Endothelial cell of umbilical vein (primary cell): ENCODE measurements at regions not wholly inside any gene's neighbourhood (a gene's known extent, or its start where the extent isn't known, plus 50 kb on each side); places are given as distances from the start of the nearest gene placed in this dataset.

Source experiments
- BruUV-seq: library from RNA; stranded (reverse); fragments of 400-500 nt; replicated peaks from 2 replicates; lab custom pipeline; 2021; lab: Mats Ljungman, UMichigan
- CTCF ChIA-PET: fragments of 300-600, 350-600 bp; sonication (Branson Sonifier 250); formaldehyde crosslinking; loops from one replicate; lab custom pipeline; 2021; ENCODE audit warnings: antibody characterized with exemption, inconsistent platforms; lab: Charles Lee
- POLR2A ChIA-PET: fragments of 300-600, 350-600 bp; sonication (Branson Sonifier 250); formaldehyde crosslinking; loops from one replicate; lab custom pipeline; 2021; ENCODE audit warnings: antibody characterized with exemption, inconsistent platforms; lab: Charles Lee
- DNase-seq: peaks from one replicate; pipeline ENCODE4 v3.0.0-alpha.2; 2011; ENCODE audit warnings: low read depth, low spot score
- FAIRE-seq: peaks from 2 replicates; lab custom pipeline; 2011; peaks lifted over from hg19 to GRCh38; lab: Jason Lieb, UNC
- H2AFZ ChIP-seq: 2 replicates; pipeline ENCODE4 v1.6.0; 2012; ENCODE audit warnings: low read depth, low read length, control low read depth, inconsistent platforms
- H3K27ac ChIP-seq: 2 replicates; pipeline ENCODE4 v1.5.1; 2011; ENCODE audit warnings: low read depth, mild to moderate bottlenecking, control low read depth, low read length, moderate library complexity; ENCODE audit not compliant: insufficient read depth
- H3K27me3 ChIP-seq, 2 experiments: 2 replicates each; pipeline versions ENCODE4 v1.6.0 to v1.6.1; 2011; ENCODE audit warnings: low read length in 2 of 2, mixed read lengths in 1 of 2; ENCODE audit not compliant: control insufficient read depth in 2 of 2, insufficient read depth in 2 of 2
- H3K36me3 ChIP-seq, 2 experiments: 2 replicates in 1 of 2; 3 replicates in 1 of 2; pipeline ENCODE4 v1.5.1; 2011; ENCODE audit warnings: low read length in 2 of 2, mild to moderate bottlenecking in 1 of 2, moderate library complexity in 1 of 2; ENCODE audit not compliant: control insufficient read depth in 2 of 2, insufficient read depth in 2 of 2; ENCODE audit errors: extremely low read depth in 1 of 2
- H3K4me1 ChIP-seq: 3 replicates; pipeline ENCODE4 v1.5.1; 2011; ENCODE audit warnings: mild to moderate bottlenecking, low read length; ENCODE audit not compliant: control insufficient read depth, insufficient read depth; ENCODE audit errors: extremely low read depth
- H3K4me2 ChIP-seq: 2 replicates; pipeline ENCODE4 v1.6.1; 2011; ENCODE audit warnings: low read length, control low read depth, mixed read lengths; ENCODE audit not compliant: insufficient read depth
- H3K4me3 ChIP-seq, 3 experiments: fragments of 200-600 bp in 1 of 3; sonication (generic), shearing (Covaris generic) in 1 of 3; replicated peaks in 1 of 3; 2 replicates each; pipeline ENCODE4 v1.5.1; 2011 to 2016; ENCODE audit warnings: control low read depth in 3 of 3, low read length in 3 of 3, mild to moderate bottlenecking in 2 of 3, inconsistent platforms in 1 of 3, low read depth in 1 of 3, moderate library complexity in 1 of 3; ENCODE audit not compliant: insufficient read depth in 1 of 3
- H3K79me2 ChIP-seq: 2 replicates; pipeline ENCODE4 v1.6.0; 2012; ENCODE audit warnings: low read length, inconsistent platforms; ENCODE audit not compliant: control insufficient read depth, insufficient read depth
- H3K9ac ChIP-seq: replicated peaks from 2 replicates; pipeline ENCODE3; 2011; ENCODE audit warnings: low read length, control low read depth; ENCODE audit not compliant: insufficient read depth; ENCODE audit errors: extremely low read depth
- H3K9me1 ChIP-seq: replicated peaks from 3 replicates; pipeline ENCODE4 v1.6.0; 2011; ENCODE audit warnings: mild to moderate bottlenecking, low read length; ENCODE audit not compliant: control insufficient read depth, insufficient read depth; ENCODE audit errors: extremely low read depth
- H3K9me3 ChIP-seq: replicated peaks from 2 replicates; pipeline ENCODE4 v1.5.1; 2012; ENCODE audit warnings: low read length, inconsistent platforms; ENCODE audit not compliant: control insufficient read depth, insufficient read depth
- H4K20me1 ChIP-seq: replicated peaks from 2 replicates; pipeline ENCODE3; 2011; ENCODE audit warnings: mild to moderate bottlenecking, low read length; ENCODE audit not compliant: control insufficient read depth, insufficient read depth; ENCODE audit errors: extremely low read depth
- CTCF ChIP-seq, 2 donors: IDR thresholded peaks; 1 replicate in 1 of 2; 2 replicates in 1 of 2; pipeline ENCODE4 v1.5.1; 2011; ENCODE audit warnings: low read length in 2 of 2, mild to moderate bottlenecking in 2 of 2, moderate library complexity in 2 of 2, control low read depth in 1 of 2, inconsistent platforms in 1 of 2, low read depth in 1 of 2; ENCODE audit not compliant: insufficient read depth in 1 of 2; ENCODE audit errors: extremely low read depth in 1 of 2
- EZH2 ChIP-seq: IDR thresholded peaks from 2 replicates; pipeline ENCODE4 v1.6.1; 2012; ENCODE audit warnings: borderline replicate concordance, low read depth, mild to moderate bottlenecking, moderate library complexity, low read length, inconsistent platforms; ENCODE audit not compliant: severe bottlenecking
- FOS ChIP-seq: IDR thresholded peaks from 2 replicates; pipeline ENCODE4 v1.6.1; 2011; ENCODE audit warnings: mild to moderate bottlenecking, low read length, moderate library complexity, borderline replicate concordance; ENCODE audit not compliant: insufficient read depth
- GATA2 ChIP-seq: IDR thresholded peaks from 2 replicates; pipeline ENCODE4 v1.7.0; 2011; ENCODE audit warnings: low read depth, mild to moderate bottlenecking, moderate library complexity, mixed read lengths, low read length; ENCODE audit not compliant: insufficient read length, insufficient read depth
- JUN ChIP-seq: IDR thresholded peaks from 2 replicates; pipeline ENCODE4 v1.6.1; 2011; ENCODE audit warnings: borderline replicate concordance, low read depth; ENCODE audit not compliant: insufficient read length, insufficient read depth
- MAX ChIP-seq: IDR thresholded peaks from 2 replicates; pipeline ENCODE4 v1.6.1; 2011; ENCODE audit not compliant: insufficient read depth, insufficient read length
- MYC ChIP-seq: IDR thresholded peaks from one replicate; pipeline ENCODE4 v1.6.1; 2011; ENCODE audit warnings: mild to moderate bottlenecking, low read depth, low read length
- POLR2A ChIP-seq: IDR thresholded peaks from 2 replicates; pipeline ENCODE4 v1.6.1; 2012; ENCODE audit warnings: low read depth, mild to moderate bottlenecking, control low read depth, low read length
- POLR2AphosphoS5 ChIP-seq: IDR thresholded peaks from 2 replicates; pipeline ENCODE4 v1.6.1; 2012; ENCODE audit warnings: low read depth, mild to moderate bottlenecking, control low read depth, low read length, moderate library complexity; ENCODE audit not compliant: insufficient read depth
- dilution Hi-C: fragments of 300-500 bp; cut with MboI; formaldehyde crosslinking; loops from one replicate; pipeline ENCODE4 v1.15.0; 2019; ENCODE audit warnings: low sequenced_read_pairs; ENCODE audit not compliant: extremely low pct_ligation_motif_present
- intact Hi-C: fragments of 100-400 bp; cut with micrococcal nuclease; formaldehyde crosslinking; loops from one replicate; pipeline ENCODE4 v1.10.0; 2022

GRCh38 chr2:8247905-8248622 lies 433.8 kb upstream of the ID2 start:
- no peak overlapping the region for H3K27ac ChIP-seq
- dilution Hi-C loops: no loop called here
- DNase-seq: no peak
- ChIA-PET POLR2A (no interaction called here), CTCF (no interaction called here)
- H3K9me1 ChIP-seq: no peaks in the 10 kb centered on the region
- H3K36me3 ChIP-seq: no peaks in the 10 kb centered on the region
- no peaks in the 10 kb centered on the region for H3K27me3 ChIP-seq
- H4K20me1 ChIP-seq: no peaks in the 10 kb centered on the region
- H3K4me3 ChIP-seq: no peak overlapping the region
- BruUV-seq: no TSS peak
- H3K4me1 ChIP-seq: no peaks in the 10 kb centered on the region
- H3K9me3 ChIP-seq: no peaks in the 10 kb centered on the region
- no peaks in the 10 kb centered on the region for H3K79me2 ChIP-seq
- no peak overlapping the region for H2AFZ ChIP-seq
- no peak overlapping the region for H3K4me2 ChIP-seq
- no peak for FAIRE-seq
- no peak for TF ChIP-seq EZH2
- no peak for TF ChIP-seq GATA2
- no peak for TF ChIP-seq CTCF (IDR thresholded peaks at IDR 0.05; ENCODE audit: extremely low read depth in 1 of 2, insufficient read depth in 1 of 2, low read depth in 1 of 2, low read length in 2 of 2)
- TF ChIP-seq POLR2A: no peak
- no peak for TF ChIP-seq MAX
- no peak for TF ChIP-seq MYC
- TF ChIP-seq POLR2AphosphoS5: no peak
- TF ChIP-seq JUN: no peak
- no peak for TF ChIP-seq FOS
- intact Hi-C loops: no loop called here
- no peak overlapping the region for H3K9ac ChIP-seq
